ENCODE measurements at regions not wholly inside any gene's neighbourhood (a gene's known extent, or its start where the extent isn't known, plus 50 kb on each side); places are given as distances from the start of the nearest gene placed in this dataset.
"Not testable (repeated sequence)": the region's sequence is repeated elsewhere in the genome, so short reads cannot be mapped to it uniquely, and the experiment has no call there.

DNA sequence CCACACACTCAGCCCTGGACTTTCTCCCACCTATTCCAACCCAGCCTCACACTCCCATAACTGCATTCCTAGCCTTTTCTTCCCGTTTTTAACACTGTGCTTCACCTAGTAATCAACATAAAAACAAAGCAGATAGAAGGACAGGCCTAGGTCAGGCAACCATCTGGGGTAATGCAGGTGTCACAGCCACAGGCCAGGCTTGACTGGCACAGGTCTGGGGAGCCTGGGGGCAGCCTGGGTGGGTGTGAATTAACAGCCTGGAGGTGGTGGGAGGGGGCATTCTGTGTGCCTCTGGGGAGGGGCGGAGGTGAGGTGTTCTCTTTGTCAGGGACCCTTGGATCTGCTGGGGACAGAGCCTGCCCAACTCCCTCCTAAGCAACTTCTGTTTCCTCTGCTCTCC, 332.6 kb downstream of the BCL2L11 start:
- H3K4me1 Mint-ChIP-seq (ENCODE audit: low read depth): peaks cover 14% of the 10 kb centered on the region
- not testable (repeated sequence) for H3K27me3 Mint-ChIP-seq; H3K4me3 Mint-ChIP-seq; H3K36me3 Mint-ChIP-seq (ENCODE audit: low read depth); H3K9me3 Mint-ChIP-seq; H3K27ac Mint-ChIP-seq

DNA sequence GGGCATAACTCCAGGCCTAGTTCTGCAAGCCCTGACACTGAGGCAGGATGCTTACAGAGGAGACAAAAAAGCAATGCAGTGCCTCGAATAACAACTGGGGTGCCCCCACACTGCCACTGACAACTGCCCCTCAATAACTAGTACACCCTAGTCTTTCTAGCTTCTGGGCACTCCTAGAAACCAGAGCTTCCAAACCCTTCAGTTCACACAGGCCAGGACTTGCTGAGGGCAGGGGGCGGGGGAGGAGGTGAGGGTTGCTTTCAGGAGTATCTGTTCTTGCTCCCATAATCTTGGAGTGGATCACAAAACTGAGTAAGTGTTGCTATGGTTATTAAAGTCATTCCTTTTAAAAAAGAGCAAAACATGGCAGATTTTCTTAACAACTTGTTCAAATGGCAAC, 333.1 kb downstream of the BCL2L11 start:
- H3K4me3 Mint-ChIP-seq; H3K27ac Mint-ChIP-seq; H3K27me3 Mint-ChIP-seq; H3K9me3 Mint-ChIP-seq; H3K36me3 Mint-ChIP-seq (ENCODE audit: low read depth): not testable (repeated sequence)
- peaks cover 14% of the 10 kb centered on the region for H3K4me1 Mint-ChIP-seq (ENCODE audit: low read depth)

DNA sequence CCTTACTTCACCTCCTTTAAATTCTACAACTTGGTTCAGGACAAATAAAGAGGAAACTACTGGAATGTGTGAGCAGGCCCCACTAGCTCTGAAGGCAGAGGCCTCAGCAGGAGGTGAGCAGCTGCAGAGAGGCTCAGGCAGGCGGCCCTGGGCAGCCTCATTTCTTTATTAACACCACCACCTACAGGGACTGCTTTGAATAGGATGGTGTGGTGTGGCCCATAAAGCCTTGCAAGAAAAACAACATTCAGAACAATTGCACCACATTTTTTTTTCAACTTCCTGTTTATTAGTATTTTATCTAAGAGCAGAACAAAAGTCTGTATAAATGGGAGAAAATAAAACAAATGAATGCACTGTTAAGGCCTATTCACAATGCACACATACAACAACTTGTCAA, 333.7 kb downstream of the BCL2L11 start:
- H3K9me3 Mint-ChIP-seq; H3K27me3 Mint-ChIP-seq; H3K4me3 Mint-ChIP-seq; H3K36me3 Mint-ChIP-seq (ENCODE audit: low read depth); H3K27ac Mint-ChIP-seq: not testable (repeated sequence)
- peaks cover 14% of the 10 kb centered on the region for H3K4me1 Mint-ChIP-seq (ENCODE audit: low read depth)

DNA sequence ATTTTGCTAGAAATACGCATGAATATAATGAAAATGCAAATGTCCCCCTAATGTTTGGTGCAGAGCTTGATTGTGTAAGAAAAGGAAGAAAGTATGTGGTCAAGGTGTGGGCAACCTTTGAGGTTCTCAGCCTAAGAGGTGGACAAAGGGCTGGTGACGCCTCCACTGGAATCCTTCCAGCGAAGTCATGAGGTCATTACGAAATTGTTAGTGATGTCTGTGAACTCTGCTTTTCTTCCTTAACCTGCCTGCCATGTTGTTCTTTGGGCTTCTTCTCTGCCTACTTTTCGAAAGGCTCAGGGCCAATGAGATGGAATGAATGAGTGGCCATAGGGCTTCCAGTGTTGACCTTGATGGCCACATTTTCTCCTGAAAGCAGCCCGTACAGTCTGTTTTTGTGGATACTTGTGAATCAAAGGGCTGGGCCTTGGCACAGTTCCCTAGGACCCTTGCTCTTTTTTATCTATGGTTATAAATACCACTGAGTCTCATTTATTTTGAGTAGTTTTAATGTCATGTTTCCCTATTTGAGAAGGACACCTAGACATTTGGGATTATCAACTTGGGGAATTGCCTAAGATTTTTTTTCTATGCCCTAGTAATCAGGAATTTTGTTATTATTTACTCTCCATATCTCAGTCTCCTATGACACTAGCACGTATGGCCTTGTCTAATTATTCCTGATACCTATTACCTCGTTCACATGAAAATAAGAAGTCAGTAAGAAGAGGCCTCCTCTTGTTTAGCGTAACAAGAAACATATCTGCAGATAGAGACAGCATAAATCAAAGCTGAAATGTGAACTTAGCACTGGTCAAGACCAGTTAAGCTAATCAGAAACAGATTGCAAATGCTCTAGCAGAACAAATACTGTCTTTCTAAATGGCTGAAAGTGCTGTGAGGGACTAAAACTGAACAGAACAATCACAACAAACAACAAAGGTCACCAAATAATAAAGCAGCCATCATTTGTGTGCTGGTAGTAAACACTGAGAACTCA, 334.6 kb downstream of the BCL2L11 start:
- not testable (repeated sequence) for H3K27me3 Mint-ChIP-seq; H3K4me3 Mint-ChIP-seq; H3K27ac Mint-ChIP-seq; H3K36me3 Mint-ChIP-seq (ENCODE audit: low read depth); H3K9me3 Mint-ChIP-seq
- peaks cover 10% of the 10 kb centered on the region for H3K4me1 Mint-ChIP-seq (ENCODE audit: low read depth)

DNA sequence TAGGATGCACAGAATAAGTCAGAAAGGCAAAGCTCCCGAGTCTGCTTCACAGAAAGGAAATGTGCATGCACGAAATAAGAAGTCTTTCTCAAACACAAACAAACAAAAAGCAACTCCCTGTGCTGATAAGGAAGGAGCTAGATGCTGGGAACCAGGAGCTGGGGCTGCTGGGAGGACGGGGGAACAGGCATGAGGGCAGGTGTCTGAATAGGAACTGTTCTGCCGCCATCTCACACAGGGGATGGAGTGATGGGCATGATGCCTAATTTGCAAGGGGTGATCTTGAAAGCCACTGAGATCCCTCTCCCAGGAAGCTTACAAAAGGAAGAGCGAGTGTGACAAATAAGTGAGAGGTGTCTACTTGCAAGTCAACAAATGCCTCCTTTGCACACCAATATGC, 336.5 kb downstream of the BCL2L11 start:
- not testable (repeated sequence) for H3K27ac Mint-ChIP-seq; H3K27me3 Mint-ChIP-seq; H3K36me3 Mint-ChIP-seq (ENCODE audit: low read depth); H3K4me3 Mint-ChIP-seq; H3K9me3 Mint-ChIP-seq
- H3K4me1 Mint-ChIP-seq (ENCODE audit: low read depth): peaks cover 11% of the 10 kb centered on the region

DNA sequence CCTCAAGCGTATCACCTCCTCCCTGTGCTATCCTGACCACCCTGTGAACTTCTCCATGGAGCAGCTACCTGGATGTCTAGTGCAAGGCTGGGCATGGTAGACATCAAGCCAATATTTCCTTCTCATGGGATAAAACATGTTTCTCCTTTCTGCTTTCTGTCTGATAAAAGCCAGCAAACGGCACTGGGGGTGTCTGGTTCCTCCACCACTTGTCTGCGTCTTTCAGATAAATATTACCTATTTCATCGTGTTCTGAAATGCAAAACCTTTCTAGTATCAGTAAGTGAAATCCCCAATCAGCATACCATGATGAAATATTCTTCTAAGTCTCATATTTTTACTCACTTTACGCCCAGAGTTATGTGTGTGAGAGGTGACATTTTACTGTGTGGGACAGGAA, 340.2 kb downstream of the BCL2L11 start:
- peaks cover 19% of the 10 kb centered on the region for H3K4me1 Mint-ChIP-seq (ENCODE audit: low read depth)
- not testable (repeated sequence) for H3K36me3 Mint-ChIP-seq (ENCODE audit: low read depth); H3K4me3 Mint-ChIP-seq; H3K9me3 Mint-ChIP-seq; H3K27me3 Mint-ChIP-seq; H3K27ac Mint-ChIP-seq

DNA sequence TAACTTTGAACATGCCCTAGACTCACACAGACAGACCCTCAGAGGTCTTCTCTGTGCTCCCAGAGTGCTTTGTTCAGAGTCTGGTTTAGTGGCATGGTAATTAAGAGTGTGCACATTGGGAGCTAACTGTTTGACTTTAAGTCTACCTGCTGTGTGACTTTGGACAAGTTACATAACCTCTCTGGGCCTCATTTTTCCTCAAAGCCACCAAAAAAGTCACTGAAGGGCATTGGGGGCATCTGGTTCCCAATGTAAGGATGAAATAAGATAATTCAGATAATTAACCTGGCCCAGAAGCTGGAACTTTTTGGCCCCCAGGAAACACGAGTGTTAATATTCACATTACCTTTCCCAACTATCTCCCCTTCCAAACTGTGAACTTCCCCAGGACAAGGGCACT, 341.1 kb downstream of the BCL2L11 start:
- H3K27me3 Mint-ChIP-seq; H3K4me3 Mint-ChIP-seq; H3K36me3 Mint-ChIP-seq (ENCODE audit: low read depth); H3K27ac Mint-ChIP-seq; H3K9me3 Mint-ChIP-seq: not testable (repeated sequence)
- H3K4me1 Mint-ChIP-seq (ENCODE audit: low read depth): peaks cover 22% of the 10 kb centered on the region

DNA sequence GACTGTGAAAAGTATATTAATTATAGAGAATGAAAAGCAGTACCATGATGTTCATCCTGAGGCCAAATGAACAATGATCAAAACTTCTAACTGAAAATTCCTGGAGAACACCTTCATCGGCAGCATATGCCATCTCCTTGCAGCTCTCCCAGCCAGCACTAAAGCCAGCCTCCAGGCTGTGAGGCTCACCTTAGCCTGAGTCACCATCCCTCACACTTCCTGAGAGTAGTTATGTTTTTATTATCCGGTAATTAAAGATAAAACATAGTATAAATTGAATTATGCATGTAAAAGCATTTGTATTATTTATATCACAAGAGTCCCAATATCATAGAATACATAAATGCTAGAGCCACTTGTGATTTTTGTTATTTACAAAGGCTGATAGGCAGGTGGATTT, 341.9 kb downstream of the BCL2L11 start:
- not testable (repeated sequence) for H3K9me3 Mint-ChIP-seq; H3K4me3 Mint-ChIP-seq; H3K27me3 Mint-ChIP-seq; H3K27ac Mint-ChIP-seq; H3K36me3 Mint-ChIP-seq (ENCODE audit: low read depth)
- peaks cover 22% of the 10 kb centered on the region for H3K4me1 Mint-ChIP-seq (ENCODE audit: low read depth)

DNA sequence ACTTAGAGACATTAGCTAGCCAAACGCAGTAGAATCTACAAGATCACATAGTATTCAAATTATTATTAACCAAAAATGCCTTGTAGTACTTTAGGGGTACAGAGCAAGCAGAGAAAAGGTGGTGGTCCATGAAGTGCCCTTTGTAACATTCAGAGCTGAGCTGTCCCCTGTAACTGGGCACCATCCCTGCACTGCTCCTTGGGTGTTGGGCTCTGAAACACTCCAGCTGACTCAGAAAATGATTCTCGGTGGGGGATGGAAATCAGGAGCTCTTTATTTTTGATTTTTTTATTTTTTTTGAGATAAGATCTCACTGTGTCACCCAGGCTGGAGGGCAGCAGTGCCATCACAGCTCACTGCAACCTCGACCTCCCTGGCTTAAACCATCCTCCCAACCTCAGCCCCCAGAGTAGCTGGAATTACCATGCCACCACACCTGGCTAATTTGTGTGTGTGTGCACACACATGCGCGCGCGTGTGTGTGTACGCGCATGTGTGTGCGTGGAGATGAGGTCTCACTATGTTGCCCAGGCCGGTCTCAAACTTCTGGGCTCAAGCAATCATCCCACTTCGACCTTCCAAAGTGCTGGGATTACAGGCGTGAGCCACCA, 342.6 kb downstream of the BCL2L11 start:
- not testable (repeated sequence) for H3K9me3 Mint-ChIP-seq, H3K27me3 Mint-ChIP-seq

DNA sequence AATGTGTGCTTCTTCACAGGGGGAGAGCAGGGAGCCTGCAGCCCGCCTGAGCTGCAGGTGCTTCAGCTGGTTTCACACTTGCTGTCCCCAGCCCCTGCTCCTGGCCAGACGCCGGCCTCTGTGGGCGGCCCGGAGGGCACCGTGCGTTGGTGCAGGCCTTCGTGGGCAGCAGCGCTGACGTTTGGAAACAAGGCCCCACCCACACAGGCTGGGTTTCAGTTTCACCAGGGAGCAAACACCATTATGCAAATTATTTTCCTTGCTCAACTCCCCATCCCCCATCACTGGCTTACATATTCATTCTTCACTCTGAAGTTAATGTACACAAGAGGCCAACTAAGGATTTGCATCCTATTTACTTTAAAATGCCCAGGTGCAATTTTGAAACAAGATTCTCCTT, 343.2 kb downstream of the BCL2L11 start:
- H3K36me3 Mint-ChIP-seq (ENCODE audit: low read depth); H3K9me3 Mint-ChIP-seq; H3K27me3 Mint-ChIP-seq; H3K27ac Mint-ChIP-seq; H3K4me3 Mint-ChIP-seq: not testable (repeated sequence)
- peaks cover 22% of the 10 kb centered on the region for H3K4me1 Mint-ChIP-seq (ENCODE audit: low read depth)

More for the DNA sequence above, 342.6 kb downstream of the BCL2L11 start:
- peaks cover 22% of the 10 kb centered on the region for H3K4me1 Mint-ChIP-seq (ENCODE audit: low read depth)
- H3K27ac Mint-ChIP-seq; H3K36me3 Mint-ChIP-seq (ENCODE audit: low read depth); H3K4me3 Mint-ChIP-seq: not testable (repeated sequence)

DNA sequence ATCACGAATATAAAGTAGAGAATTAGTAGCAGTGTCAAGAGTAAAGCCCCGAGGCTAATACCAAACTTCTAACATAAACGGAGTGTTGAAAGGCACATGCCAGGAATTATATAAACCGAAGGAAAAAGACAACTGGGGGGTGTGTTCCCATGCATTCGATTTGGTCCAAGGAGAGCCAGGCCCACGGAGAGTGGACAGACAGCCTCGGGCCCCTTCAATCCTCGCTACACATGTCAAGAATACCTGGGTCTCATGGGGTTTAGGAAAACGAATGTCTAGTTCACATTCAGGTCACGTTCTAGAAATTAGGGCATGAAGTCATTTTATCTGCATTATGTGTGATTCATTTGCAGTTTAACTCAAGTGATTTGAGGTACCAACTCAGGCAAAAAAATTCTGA, 343.7 kb downstream of the BCL2L11 start:
- not testable (repeated sequence) for H3K27me3 Mint-ChIP-seq; H3K27ac Mint-ChIP-seq; H3K36me3 Mint-ChIP-seq (ENCODE audit: low read depth); H3K4me3 Mint-ChIP-seq; H3K9me3 Mint-ChIP-seq
- H3K4me1 Mint-ChIP-seq (ENCODE audit: low read depth): peaks cover 22% of the 10 kb centered on the region

DNA sequence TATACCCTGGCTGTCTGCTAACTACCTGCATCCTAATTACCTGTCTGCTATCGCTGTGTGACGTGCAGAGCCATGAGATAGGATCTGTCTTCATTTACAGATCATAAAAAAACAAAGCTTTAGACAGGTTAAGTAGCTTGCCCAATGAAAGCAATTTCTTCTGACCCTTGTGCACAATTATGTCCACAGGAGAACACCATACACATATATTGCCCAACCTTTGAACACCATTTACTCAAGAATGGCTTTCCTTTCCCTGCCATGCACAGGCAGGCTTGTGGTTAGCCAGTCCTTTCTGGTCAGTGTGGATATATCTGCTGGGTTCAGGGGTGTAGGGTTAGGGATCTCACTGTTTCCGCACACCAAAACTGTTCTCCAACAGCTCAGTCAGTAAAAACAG, 344.8 kb downstream of the BCL2L11 start:
- H3K27ac Mint-ChIP-seq; H3K27me3 Mint-ChIP-seq; H3K36me3 Mint-ChIP-seq (ENCODE audit: low read depth); H3K9me3 Mint-ChIP-seq; H3K4me3 Mint-ChIP-seq: not testable (repeated sequence)
- peaks cover 22% of the 10 kb centered on the region for H3K4me1 Mint-ChIP-seq (ENCODE audit: low read depth)

DNA sequence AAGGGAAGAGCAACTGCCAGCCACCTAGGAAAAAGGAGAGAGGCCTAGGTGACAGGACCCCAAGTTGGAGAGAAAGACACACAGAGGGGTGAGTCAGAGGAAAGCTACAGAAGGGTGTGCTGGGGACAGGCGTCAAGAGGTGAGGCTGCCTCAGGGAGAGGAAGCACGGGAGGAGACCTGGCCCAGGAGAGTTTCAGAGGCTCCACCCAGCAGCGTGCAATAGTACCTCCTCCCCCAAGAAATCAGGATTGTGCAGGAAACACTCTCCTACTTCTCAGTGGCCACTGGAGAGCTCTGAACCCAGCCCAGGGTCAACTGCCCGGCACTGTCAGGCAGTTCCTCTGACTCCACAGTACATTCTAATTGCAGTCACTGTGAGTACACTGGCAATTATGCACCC, 346.0 kb downstream of the BCL2L11 start:
- not testable (repeated sequence) for H3K4me3 Mint-ChIP-seq; H3K36me3 Mint-ChIP-seq (ENCODE audit: low read depth); H3K27ac Mint-ChIP-seq; H3K27me3 Mint-ChIP-seq; H3K9me3 Mint-ChIP-seq
- H3K4me1 Mint-ChIP-seq (ENCODE audit: low read depth): peaks cover 22% of the 10 kb centered on the region

DNA sequence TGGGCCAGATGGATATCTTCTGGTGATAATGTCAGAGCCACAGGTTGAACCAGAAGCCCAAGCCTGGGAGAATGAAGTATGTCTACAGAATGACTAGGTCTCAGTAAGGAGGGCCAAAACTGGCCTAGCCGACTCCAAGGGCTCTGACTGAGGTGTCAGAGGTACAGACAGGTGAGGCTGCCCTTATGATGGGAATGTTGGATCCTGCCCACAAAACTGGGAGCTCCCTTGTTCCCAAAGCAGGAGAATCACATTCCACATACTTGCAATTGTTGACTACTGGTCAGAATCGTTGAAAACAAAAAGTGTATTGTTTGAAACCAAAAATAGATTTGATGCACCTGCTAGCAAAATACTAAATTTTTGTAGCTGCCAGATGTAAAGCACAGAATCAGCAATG, 350.2 kb downstream of the BCL2L11 start:
- not testable (repeated sequence) for H3K36me3 Mint-ChIP-seq (ENCODE audit: low read depth); H3K4me3 Mint-ChIP-seq

DNA sequence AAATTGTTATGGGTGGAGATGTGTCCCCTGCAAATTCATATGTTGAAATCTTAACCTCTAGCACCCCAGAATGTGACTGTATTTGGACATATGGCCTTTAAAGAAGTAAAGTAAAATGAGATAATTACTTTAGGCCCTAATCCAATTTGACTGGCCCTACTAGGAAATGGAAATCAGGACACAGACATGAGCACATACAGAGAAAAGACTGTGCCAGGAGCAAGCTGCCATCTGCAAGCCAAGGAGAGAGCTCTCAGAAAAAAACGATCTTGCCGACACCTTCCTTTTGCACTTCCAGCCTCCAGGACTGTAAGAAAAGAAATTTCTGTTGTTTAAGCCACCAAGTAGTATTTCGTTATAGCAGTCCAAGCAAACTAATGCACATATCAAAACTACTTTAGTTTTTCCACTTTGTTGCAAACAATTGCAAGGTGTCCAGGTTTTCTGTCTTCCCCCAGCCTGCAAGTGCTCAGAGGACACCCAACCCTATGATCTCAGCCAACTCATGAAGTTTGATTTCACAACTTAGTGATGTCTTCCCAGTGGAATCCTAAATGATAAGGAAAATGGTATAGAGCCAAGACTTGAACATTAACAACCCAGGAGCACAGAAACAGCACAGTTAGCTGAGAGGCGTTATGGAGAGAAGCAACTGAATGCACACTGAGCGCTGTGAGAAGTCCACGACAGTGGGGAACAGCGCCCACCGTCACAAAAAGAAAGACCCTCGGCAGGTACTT, 351.2 kb downstream of the BCL2L11 start:
- H3K36me3 Mint-ChIP-seq (ENCODE audit: low read depth); H3K27me3 Mint-ChIP-seq; H3K4me3 Mint-ChIP-seq; H3K9me3 Mint-ChIP-seq; H3K27ac Mint-ChIP-seq: not testable (repeated sequence)
- H3K4me1 Mint-ChIP-seq (ENCODE audit: low read depth): peaks cover 15% of the 10 kb centered on the region

More for the DNA sequence above, 350.2 kb downstream of the BCL2L11 start:
- H3K9me3 Mint-ChIP-seq, H3K27me3 Mint-ChIP-seq, H3K27ac Mint-ChIP-seq: not testable (repeated sequence)
- H3K4me1 Mint-ChIP-seq (ENCODE audit: low read depth): peaks cover 18% of the 10 kb centered on the region
